Heart left ventricle (tissue), 16 donors: ENCODE measurements at regions not wholly inside any gene's neighbourhood (a gene's known extent, or its start where the extent isn't known, plus 50 kb on each side); places are given as distances from the start of the nearest gene placed in this dataset.

Source experiments
- ATAC-seq, 4 donors: fragments of 200-7000 bp; cut with Tn5 transposase; one replicate each; pipeline ENCODE4 v1.9.1; 2020 to 2022; ENCODE audit warnings: moderate library complexity in 4 of 4, mild to moderate bottlenecking in 3 of 4, moderate number of reproducible peaks in 1 of 4
- DNase-seq, 5 donors: peaks; one replicate each; pipeline ENCODE4 v3.0.0-alpha.2; 2020
- H3K27ac ChIP-seq, 12 donors: fragments of 200-600 bp; sonication (generic) in 4 of 12; one replicate each; pipeline versions ENCODE4 v1.5.0 to v1.8.0; 2016 to 2022; ENCODE audit warnings: mild to moderate bottlenecking in 2 of 12
- H3K27me3 ChIP-seq, 9 donors: fragments of 200-600 bp; sonication (generic) in 2 of 9; one replicate each; pipeline versions ENCODE4 v1.5.1 to v1.8.0; 2016 to 2022; ENCODE audit warnings: mild to moderate bottlenecking in 3 of 9
- H3K36me3 ChIP-seq, 9 donors: fragments of 200-600 bp; sonication (generic) in 2 of 9; one replicate each; pipeline versions ENCODE4 v1.5.0 to v1.8.0; 2018 to 2022; ENCODE audit warnings: mild to moderate bottlenecking in 2 of 9
- H3K4me1 ChIP-seq, 12 donors: fragments of 200-600 bp; sonication (generic) in 4 of 12; one replicate each; pipeline versions ENCODE4 v1.5.0 to v1.8.0; 2016 to 2022; ENCODE audit warnings: mild to moderate bottlenecking in 3 of 12
- H3K4me3 ChIP-seq, 12 donors: fragments of 200-600 bp; sonication (generic) in 4 of 12; one replicate each; pipeline versions ENCODE4 v1.5.0 to v1.8.0; 2017 to 2022; ENCODE audit warnings: mild to moderate bottlenecking in 9 of 12, moderate library complexity in 4 of 12
- H3K9me3 ChIP-seq, 12 donors: fragments of 200-600 bp; sonication (generic) in 4 of 12; one replicate each; pipeline versions ENCODE4 v1.5.0 to v1.8.0; 2016 to 2022; ENCODE audit warnings: mild to moderate bottlenecking in 1 of 12
- POLR2A ChIP-seq, 2 donors: fragments of 450-650 bp; IDR thresholded peaks; one replicate each; pipeline ENCODE4 v1.6.1; 2017; ENCODE audit warnings: antibody characterized with exemption in 2 of 2, mild to moderate bottlenecking in 2 of 2, moderate library complexity in 2 of 2
- WGBS, 4 donors: extraction: QIAGEN DNeasy Blood & Tissue Kit in 2 of 4; methylation state at CpG; one replicate each; pipeline versions ENCODE4 v1.1.5 to v1.1.7; 2013 to 2018; 5-methylcytosine and 5-hydroxymethylcytosine counted together
- intact Hi-C, 10 donors: fragments of 100-400 bp; cut with DNase I; formaldehyde crosslinking; loops; one replicate each; pipeline versions ENCODE4 v1.11.1 to v1.14.2; 2022
- TF ChIP-seq, protein P1 (sequence below), 12 donors: fragments of 200-600 bp; sonication (generic) in 4 of 12; IDR thresholded peaks; one replicate each; pipeline versions ENCODE4 v1.5.0 to v1.8.0; 2018 to 2022; ENCODE audit warnings: antibody characterized with exemption in 12 of 12, mild to moderate bottlenecking in 5 of 12
- donor health status: ischemic (EF 13 %, LVEDD 7.1; RV severe dilation, severe dysfunction).
- donor health status: healthy with polysubstance abuse.
- donor health status: DM: no; HTN: yes; CAD: no.
- donor health status: DM: no; HTN: no; CAD: no.
- donor health status: ischemic (EF 25% LVEDD 6.9; RV normal size, moderate dysfunction).
- donor health status: ischemic (EF 25% LVEDD 5.7; RV mildly dilated, moderate dysfunction).
- donor health status: healthy.
- donor health status: DM: yes; HTN: yes; CAD: no.
- donor health status: ischemic (EF 35%, LVEDD 5.7; RV mildly dilated, moderate dysfunction).
- donor health status: nonischemic (EF 11% LVEDD 7.7; RV severe dilation, severe dysfunction).
- donor health status: DM: yes; HTN: yes; CAD: no.
- donor health status: PGD.
- donor health status: ischemic (EF 29% LVEDD 5.4; RV normal size, mild dysfunction).
- donor health status: nonischemic (EF 23%, LVEDD 6.1; RV moderate dilation, normal function).

- Histone ChIP-seq H3K9me3 (peaks cover 0 to 10% (median 0%) of the 10 kb centered on the region in 12 donors), H3K27me3 (no peaks in the 10 kb centered on the region), H3K4me1 (peaks cover 0 to 6% (median 0%) of the 10 kb centered on the region in 12 donors), H3K27ac (no peak overlapping the region), H3K4me3 (no peak overlapping the region), H3K36me3 (no peaks in the 10 kb centered on the region)
- ATAC-seq (no peak), DNase-seq (no peak)
- TF ChIP-seq, protein P1, sequence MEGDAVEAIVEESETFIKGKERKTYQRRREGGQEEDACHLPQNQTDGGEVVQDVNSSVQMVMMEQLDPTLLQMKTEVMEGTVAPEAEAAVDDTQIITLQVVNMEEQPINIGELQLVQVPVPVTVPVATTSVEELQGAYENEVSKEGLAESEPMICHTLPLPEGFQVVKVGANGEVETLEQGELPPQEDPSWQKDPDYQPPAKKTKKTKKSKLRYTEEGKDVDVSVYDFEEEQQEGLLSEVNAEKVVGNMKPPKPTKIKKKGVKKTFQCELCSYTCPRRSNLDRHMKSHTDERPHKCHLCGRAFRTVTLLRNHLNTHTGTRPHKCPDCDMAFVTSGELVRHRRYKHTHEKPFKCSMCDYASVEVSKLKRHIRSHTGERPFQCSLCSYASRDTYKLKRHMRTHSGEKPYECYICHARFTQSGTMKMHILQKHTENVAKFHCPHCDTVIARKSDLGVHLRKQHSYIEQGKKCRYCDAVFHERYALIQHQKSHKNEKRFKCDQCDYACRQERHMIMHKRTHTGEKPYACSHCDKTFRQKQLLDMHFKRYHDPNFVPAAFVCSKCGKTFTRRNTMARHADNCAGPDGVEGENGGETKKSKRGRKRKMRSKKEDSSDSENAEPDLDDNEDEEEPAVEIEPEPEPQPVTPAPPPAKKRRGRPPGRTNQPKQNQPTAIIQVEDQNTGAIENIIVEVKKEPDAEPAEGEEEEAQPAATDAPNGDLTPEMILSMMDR (IDR thresholded peaks at IDR 0.05): no peak
- TF ChIP-seq POLR2A (IDR thresholded peaks at IDR 0.05): no peak
- intact Hi-C loops: no loop called here
These were observed 412.0 kb upstream of the NR3C2 start for GRCh38 chr4:148854203-148854602.

- no peaks in the 10 kb centered on the region for H3K36me3 ChIP-seq
- intact Hi-C loops: no loop called here
- ATAC-seq: peak in 1 of 4 donors; percentile 29
These were observed 410.0 kb upstream of the NR3C2 start for GRCh38 chr4:148852092-148852699.

GRCh38 chr4:148850257-148850995 is 408.2 kb upstream of the NR3C2 start:
- Histone ChIP-seq H3K4me3 (no peak overlapping the region), H3K36me3 (no peaks in the 10 kb centered on the region), H3K4me1 (peaks cover 0 to 8% (median 1%) of the 10 kb centered on the region in 12 donors), H3K27me3 (no peaks in the 10 kb centered on the region), H3K9me3 (peaks cover 0 to 9% (median 0%) of the 10 kb centered on the region in 12 donors), H3K27ac (no peak overlapping the region)
- 56 to 63% (median 58%) methylated on average over 2 of the region's 2 CpGs for WGBS, 4 donors
- ATAC-seq (peak in 1 of 4 donors; percentile 50), DNase-seq (no peak)
- TF ChIP-seq, protein P1 (IDR thresholded peaks at IDR 0.05): no peak
- no peak for TF ChIP-seq POLR2A (IDR thresholded peaks at IDR 0.05)
- intact Hi-C loops: no loop called here

More at GRCh38 chr4:148852092-148852699, 410.0 kb upstream of the NR3C2 start:
- H3K27ac ChIP-seq: no peak overlapping the region
- WGBS, 4 donors: 39 to 48% (median 46%) methylated on average over 3 of the region's 3 CpGs
- no peak overlapping the region for H3K4me3 ChIP-seq
- DNase-seq: no peak
- H3K27me3 ChIP-seq: no peaks in the 10 kb centered on the region
- peaks cover 0 to 9% (median 0%) of the 10 kb centered on the region in 12 donors for H3K9me3 ChIP-seq
- H3K4me1 ChIP-seq: peaks cover 0 to 6% (median 0%) of the 10 kb centered on the region in 12 donors
- TF ChIP-seq, protein P1 (IDR thresholded peaks at IDR 0.05): peak in 6 of 12 donors; percentile 8 to 39 (median 24)
- no peak for TF ChIP-seq POLR2A (IDR thresholded peaks at IDR 0.05)

- Histone ChIP-seq H3K27me3 (no peaks in the 10 kb centered on the region), H3K4me3 (no peak overlapping the region), H3K4me1 (peaks cover 0 to 9% (median 1%) of the 10 kb centered on the region in 12 donors), H3K9me3 (peaks cover 0 to 8% (median 0%) of the 10 kb centered on the region in 12 donors), H3K27ac (no peak overlapping the region), H3K36me3 (no peaks in the 10 kb centered on the region)
- TF ChIP-seq POLR2A (IDR thresholded peaks at IDR 0.05): no peak
- TF ChIP-seq, protein P1 (IDR thresholded peaks at IDR 0.05): no peak
- ATAC-seq: no peak
- WGBS, 4 donors: 94 to 96% (median 95%) methylated on average over 2 of the region's 2 CpGs
- intact Hi-C loops: no loop called here
- DNase-seq: no peak
These were observed 407.4 kb upstream of the NR3C2 start for GRCh38 chr4:148849581-148849980.
